HG03060 (cell line): ENCODE measurements at regions not wholly inside any gene's neighbourhood (a gene's known extent, or its start where the extent isn't known, plus 50 kb on each side); places are given as distances from the start of the nearest gene placed in this dataset.

Experiments
- ATAC-seq: cut with Tn5 transposase; IDR thresholded peaks from one replicate; pipeline ENCODE4 v1.9.1; 2021; ENCODE audit warnings: low read depth, moderate number of reproducible peaks; ENCODE audit not compliant: unreplicated experiment

GRCh38 chr3:84439476-84439875, 519.3 kb upstream of the CADM2 start:
- ATAC-seq: no peak

DNA sequence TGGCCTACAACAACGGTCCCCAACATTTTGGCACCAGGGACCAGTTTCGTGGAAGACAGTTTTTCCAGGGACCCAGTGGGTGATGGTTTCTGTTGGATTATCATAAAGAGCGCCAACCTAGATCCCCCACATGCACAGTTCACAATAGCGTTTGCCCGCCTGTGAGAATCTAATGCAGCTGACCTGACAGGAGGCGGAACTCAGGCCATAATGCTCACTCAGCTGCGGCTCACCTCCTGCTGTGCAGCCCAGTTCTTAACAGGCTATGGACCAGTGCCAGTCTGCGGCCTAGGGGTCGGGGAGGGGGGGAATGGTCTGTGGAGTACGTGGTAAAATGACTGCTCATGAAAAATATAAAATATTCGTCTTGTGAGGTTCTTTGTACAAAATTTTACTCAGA, 518.5 kb upstream of the CADM2 start:
- ATAC-seq: no peak

- no peak for ATAC-seq
These were observed 516.3 kb upstream of the CADM2 start for GRCh38 chr3:84442533-84442932.

GRCh38 chr3:84444726-84445521, 513.9 kb upstream of the CADM2 start:
- ATAC-seq: no peak

GRCh38 chr3:84487296-84487695, 471.5 kb upstream of the CADM2 start:
- no peak for ATAC-seq

DNA sequence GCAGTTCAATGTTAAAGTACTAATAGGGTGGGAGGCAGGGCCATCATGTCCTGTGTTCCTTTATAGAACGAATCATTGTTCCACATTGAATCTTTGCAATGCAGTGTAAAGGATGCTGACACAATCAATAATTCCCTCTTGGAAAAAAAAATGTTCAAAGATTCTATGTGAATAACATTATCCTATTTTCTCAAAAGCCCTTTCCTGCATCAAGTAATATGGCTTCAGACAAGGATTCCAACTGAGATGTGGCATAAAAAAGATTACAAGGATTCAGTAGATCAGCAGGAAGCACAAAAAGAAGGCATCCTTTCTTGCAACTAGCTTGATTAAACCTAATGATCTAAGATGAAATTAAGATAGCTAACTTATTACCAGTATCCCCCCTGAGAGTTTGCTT, 454.0 kb upstream of the CADM2 start:
- ATAC-seq: no peak

GRCh38 chr3:84510007-84510406, 448.8 kb upstream of the CADM2 start:
- ATAC-seq: no peak

DNA sequence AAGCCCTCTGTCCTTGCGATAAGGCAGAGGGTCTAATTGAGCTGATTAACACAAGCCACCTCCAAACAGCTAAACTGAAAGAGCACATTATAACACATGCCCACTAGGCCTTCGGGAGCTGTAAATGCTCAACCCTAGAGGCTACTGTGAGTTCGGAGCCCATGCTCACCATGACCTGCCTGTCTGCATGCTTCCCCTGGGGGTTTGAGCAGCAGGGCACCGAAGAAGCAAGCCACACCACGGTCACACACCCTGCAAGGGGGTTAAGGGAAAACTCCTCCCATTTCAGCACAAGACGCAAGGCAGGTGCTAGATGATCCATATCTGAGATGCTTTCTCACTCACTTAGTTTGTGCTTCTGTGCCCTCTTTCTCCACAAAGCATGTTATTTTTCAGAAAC, 435.9 kb upstream of the CADM2 start:
- no peak for ATAC-seq

GRCh38 chr3:84536916-84537315, 421.9 kb upstream of the CADM2 start:
- no peak for ATAC-seq

DNA sequence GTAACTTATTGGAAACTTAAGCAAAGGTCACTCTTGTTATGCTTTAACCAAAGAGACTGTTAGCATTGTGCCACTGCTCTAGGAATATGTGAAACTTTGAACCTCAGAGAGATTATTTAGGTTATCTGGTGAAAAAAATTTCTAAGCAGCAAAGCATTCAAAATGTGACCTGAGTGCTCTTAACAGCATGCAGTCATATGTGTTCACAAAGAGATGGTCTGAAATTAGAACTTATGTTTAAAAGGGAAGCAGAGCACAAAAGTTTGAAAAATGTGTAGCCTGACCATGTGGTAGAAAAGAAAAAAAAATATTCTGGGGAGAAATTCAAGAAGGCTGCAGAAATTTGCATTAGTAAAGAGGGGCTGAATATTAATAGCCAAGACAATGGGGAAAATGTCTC, 420.2 kb upstream of the CADM2 start:
- no peak for ATAC-seq

DNA sequence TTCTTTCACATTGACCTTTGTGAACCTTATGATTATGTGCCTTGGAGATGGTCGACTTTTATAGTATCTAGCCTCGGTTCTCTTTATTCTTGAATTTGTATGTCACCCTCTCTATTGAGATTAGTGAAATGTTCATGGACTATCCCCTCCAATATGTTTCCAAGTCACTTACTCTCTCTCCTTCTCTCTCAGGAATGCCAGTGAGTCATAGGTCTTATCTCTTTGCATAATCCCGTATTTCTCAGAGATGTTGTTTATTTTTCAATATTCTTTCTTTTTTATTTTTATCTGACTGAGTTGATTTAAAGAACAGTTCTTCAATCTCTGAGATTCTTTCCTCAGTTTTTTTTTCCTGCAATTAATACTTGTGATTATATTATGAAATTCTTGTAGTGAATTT, 411.6 kb upstream of the CADM2 start:
- no peak for ATAC-seq

DNA sequence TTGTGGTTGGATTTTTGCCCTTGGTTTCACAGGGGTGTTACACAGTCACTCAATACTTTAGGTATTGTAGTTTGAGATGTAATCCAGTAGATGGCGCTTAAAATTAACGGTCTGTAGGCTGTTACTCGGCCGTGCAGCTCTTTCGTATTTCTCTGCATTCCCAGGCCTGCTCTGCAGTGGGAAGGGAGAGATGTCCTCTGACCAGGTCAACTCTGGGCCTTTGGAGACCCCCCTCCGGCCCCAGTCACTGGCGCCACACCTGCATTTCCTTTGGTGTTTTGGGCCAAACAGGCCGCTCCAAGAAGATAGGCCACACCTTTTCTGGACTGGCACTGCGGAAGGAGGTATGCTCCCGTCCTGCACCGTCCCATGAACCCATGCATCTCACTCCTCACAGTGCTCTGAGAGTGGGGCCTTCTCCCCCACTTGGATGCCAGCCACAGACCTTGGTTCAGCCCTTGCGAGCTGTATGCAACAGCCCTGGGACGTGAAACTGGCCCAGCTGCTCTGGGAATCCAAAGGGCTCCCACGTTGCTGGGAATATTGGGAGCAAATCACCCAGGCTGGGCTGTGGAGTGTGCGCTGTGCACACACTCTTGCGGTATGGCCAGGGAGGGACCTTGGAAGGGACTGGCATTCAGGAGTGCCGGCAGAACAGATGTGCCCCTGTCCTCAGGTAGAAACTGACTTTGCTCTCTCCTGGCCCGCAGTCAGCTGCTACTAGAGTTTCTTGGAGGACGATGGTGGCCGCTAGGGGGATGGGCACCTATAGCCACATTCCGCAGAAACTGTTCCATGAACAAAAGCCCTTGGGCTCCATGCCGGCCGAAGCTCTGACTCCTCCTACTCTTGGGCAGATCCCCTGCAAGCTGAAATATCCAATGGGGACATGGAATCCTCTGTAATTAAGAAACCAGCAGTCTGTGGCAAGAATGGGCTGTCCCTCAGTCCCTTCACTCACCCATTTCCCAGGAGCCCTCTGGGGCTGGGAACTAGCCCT, 410.5 kb upstream of the CADM2 start:
- peak; percentile 82 for ATAC-seq

GRCh38 chr3:84555629-84556028, 403.2 kb upstream of the CADM2 start:
- no peak for ATAC-seq

DNA sequence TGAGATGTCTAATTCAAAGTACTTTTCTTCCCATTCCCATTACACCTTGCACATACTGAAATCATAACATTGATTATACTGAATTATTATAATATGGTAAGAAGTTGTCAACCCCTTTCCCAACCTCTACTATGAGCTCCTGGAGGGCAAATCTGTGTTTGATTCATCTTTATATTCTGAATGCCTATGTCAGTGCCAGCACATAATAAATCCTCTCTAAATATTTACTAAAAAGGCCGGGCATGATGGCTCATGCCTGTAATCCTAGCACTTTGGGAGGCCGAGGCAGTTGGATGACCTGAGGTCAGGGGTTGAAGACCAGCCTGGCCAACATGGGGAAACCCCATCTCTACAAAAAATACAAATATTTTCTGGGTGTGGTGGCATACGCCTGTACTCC, 392.5 kb upstream of the CADM2 start:
- ATAC-seq: no peak

- no peak for ATAC-seq
These were observed 391.0 kb upstream of the CADM2 start for GRCh38 chr3:84567796-84568195.

DNA sequence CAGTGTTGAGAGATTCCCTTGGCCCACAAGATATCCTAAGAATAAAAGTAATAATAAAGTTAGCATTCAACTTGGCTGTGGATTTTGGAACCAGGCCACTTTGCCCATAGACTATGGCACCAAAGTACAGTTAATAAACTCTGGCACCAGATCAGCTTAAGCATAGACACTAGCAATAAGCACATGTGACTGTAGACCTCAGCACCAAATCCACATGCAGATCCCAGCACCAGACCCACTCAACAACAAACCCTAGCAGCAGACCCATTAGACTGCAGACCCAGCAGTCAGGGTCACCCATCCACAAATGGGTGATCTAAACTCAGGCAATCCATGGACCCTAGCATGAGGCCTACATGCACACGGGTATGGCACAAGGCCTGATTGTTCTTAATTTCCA, 384.8 kb upstream of the CADM2 start:
- no peak for ATAC-seq

DNA sequence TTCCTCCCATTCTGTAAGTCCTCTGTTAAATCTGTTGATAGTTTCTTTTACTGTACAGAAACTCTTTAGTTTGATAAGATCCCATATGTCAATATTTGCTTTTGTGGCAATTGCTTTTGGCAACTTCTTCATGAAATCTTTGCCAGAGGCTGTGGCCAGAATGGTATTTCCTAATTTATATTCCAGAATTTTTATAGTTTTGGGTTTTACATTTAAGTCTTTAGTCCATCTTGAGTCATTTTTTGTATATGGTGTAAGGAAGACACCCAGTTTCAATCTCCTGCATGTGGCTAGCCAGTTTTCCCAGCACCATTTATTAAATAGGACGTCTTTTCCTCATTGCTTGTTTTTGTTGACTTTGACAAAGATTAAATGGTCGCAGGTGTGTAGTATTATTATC, 372.4 kb upstream of the CADM2 start:
- ATAC-seq: no peak

DNA sequence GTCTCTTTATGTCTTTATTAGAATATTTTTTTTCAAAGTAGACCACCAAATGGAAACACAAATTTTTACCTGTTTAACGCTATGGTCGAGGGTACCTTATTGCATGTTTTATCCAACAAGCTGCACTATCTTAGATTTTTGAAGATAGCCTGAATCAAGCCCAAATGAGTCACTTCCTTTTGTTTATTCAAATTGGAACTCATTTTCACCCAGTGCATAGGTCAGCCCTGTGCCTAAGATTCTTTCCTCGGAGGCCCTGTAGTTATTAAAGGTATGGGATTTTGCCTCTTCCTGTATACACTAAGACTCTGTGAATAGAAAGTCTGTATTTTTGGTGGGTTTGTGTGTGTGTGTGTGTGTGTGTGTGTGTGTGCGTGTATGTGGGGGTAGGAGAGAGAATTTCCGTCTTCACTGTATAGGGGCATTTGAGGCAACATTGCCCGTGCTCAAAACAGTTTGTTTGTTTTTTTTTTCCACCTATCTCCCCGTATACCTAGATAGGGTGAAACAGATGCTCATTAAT, 358.0 kb upstream of the CADM2 start:
- no peak for ATAC-seq

DNA sequence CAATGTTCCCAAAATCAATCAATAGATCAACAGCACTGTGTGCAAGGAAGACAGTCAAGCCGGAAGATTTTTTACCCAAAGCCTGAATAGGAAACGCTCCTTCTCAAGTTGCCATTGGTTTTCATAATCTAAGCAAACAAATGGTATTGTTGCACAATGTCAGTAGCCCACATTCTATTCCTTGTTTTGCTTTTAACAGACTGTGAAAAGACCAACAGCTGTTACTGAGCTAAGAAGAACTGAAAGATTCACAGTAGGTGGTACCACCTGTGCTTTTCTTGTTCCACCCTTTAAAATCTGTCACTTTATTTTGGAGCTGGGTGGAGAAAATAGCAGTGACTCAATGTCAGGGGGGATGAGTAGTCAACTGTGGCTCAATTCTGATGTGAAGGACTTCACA, 357.5 kb upstream of the CADM2 start:
- no peak for ATAC-seq

- no peak for ATAC-seq
These were observed 337.0 kb upstream of the CADM2 start for GRCh38 chr3:84621823-84622222.

DNA sequence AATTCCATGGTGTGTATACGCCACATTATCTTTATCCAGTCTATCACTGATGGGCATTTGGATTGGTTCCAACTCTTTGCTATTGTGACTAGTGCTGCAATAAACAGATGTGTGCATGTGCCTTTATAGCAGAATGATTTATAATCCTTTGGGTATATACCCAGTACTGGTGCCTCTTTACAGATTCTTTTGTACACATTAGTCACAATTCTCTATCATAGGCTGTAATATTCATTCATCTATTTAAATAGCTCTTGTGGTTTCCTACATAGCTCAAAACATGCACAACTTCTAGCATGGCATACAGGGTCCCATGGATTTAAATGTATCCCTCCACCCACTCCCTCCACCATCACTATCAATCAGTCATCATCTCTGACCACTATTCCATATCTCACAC, 324.1 kb upstream of the CADM2 start:
- no peak for ATAC-seq
